SK-N-SH (cell line): ENCODE measurements at regions not wholly inside any gene's neighbourhood (a gene's known extent, or its start where the extent isn't known, plus 50 kb on each side); places are given as distances from the start of the nearest gene placed in this dataset.

ENCODE experiments used
- EP300 ChIP-seq, 2 experiments: IDR thresholded peaks; 2 replicates each; pipeline versions ENCODE4 v1.4.0 to v1.6.1; 2012; ENCODE audit warnings: borderline replicate concordance in 1 of 2, low read depth in 1 of 2, low read length in 1 of 2
- YY1 ChIP-seq: IDR thresholded peaks from 2 replicates; pipeline ENCODE4 v1.4.0; 2012; ENCODE audit warnings: low read depth, mild to moderate bottlenecking
- TF ChIP-seq, protein P1 (sequence below): fragments of 200-600 bp; sonication (generic); IDR thresholded peaks from 2 replicates; pipeline ENCODE4 v1.6.1; 2017; ENCODE audit warnings: antibody characterized with exemption, mild to moderate bottlenecking, moderate library complexity

DNA sequence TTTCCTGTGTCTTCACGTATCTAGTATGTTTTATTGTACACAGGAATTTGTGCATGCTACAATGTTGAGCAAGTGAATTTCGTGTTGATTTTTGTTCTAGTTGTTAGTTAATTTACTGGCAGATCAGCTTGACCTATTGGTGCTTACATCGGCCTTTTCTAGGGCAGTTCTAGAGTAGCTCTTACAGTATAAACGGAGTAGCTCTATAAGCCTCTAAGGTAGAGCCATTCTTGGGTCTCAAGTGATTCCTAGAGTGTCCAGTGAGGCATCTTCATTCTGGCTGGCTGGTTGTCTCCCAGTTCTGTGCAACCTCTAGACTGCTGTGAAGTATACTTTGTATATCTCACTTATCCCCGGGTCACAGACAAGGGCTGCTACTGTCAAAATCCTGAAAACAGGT is 364.6 kb downstream of the CDH10 start:
- TF ChIP-seq EP300 (IDR thresholded peaks at IDR 0.05; ENCODE audit: borderline replicate concordance in 1 of 2, low read depth in 1 of 2, low read length in 1 of 2), result no peak
- TF ChIP-seq, protein P1, sequence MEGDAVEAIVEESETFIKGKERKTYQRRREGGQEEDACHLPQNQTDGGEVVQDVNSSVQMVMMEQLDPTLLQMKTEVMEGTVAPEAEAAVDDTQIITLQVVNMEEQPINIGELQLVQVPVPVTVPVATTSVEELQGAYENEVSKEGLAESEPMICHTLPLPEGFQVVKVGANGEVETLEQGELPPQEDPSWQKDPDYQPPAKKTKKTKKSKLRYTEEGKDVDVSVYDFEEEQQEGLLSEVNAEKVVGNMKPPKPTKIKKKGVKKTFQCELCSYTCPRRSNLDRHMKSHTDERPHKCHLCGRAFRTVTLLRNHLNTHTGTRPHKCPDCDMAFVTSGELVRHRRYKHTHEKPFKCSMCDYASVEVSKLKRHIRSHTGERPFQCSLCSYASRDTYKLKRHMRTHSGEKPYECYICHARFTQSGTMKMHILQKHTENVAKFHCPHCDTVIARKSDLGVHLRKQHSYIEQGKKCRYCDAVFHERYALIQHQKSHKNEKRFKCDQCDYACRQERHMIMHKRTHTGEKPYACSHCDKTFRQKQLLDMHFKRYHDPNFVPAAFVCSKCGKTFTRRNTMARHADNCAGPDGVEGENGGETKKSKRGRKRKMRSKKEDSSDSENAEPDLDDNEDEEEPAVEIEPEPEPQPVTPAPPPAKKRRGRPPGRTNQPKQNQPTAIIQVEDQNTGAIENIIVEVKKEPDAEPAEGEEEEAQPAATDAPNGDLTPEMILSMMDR, result no peak
- no peak for TF ChIP-seq YY1
